ENCODE measurements at regions not wholly inside any gene's neighbourhood (a gene's known extent, or its start where the extent isn't known, plus 50 kb on each side); places are given as distances from the start of the nearest gene placed in this dataset.

- no peak for DNase-seq (ENCODE audit: low spot score)
- intact Hi-C loops (cut with DNase I): no loop called here
- no peaks in the 10 kb centered on the region for H3K4me1 ChIP-seq (replicated peaks)
- H3K4me3 ChIP-seq: no peak overlapping the region
- H3K27me3 ChIP-seq (replicated peaks; ENCODE audit: insufficient read depth): peaks cover 2% of the 10 kb centered on the region
- no peaks in the 10 kb centered on the region for H3K36me3 ChIP-seq
- no peaks in the 10 kb centered on the region for H3K9me3 ChIP-seq
- TF ChIP-seq CTCF (IDR thresholded peaks at IDR 0.05) (no peak), POLR2A (IDR thresholded peaks at IDR 0.05) (no peak), POLR2AphosphoS5 (IDR thresholded peaks at IDR 0.05) (no peak)
- WGBS: 93% methylated on average over 3 of the region's 3 CpGs
- H3K27ac ChIP-seq: no peak overlapping the region
Measured at GRCh38 chr20:23258747-23259121, 91.9 kb upstream of the NXT1 start.

- no peak for DNase-seq (ENCODE audit: low spot score)
- Histone ChIP-seq H3K27me3 (replicated peaks; ENCODE audit: insufficient read depth) (peaks cover 2% of the 10 kb centered on the region), H3K9me3 (no peaks in the 10 kb centered on the region), H3K4me3 (no peak overlapping the region), H3K27ac (no peak overlapping the region), H3K4me1 (replicated peaks) (no peaks in the 10 kb centered on the region), H3K36me3 (no peaks in the 10 kb centered on the region)
- TF ChIP-seq CTCF (IDR thresholded peaks at IDR 0.05) (no peak), POLR2AphosphoS5 (IDR thresholded peaks at IDR 0.05) (peak; percentile 14)
- 60% methylated on average over 8 of the region's 8 CpGs for WGBS
- intact Hi-C loops (cut with DNase I): no loop called here
Measured at GRCh38 chr20:23257848-23258746, 92.5 kb upstream of the NXT1 start.

- 46% methylated on average over 12 of the region's 12 CpGs for WGBS
- Histone ChIP-seq H3K27ac (no peak overlapping the region), H3K27me3 (replicated peaks; ENCODE audit: insufficient read depth) (peaks cover 2% of the 10 kb centered on the region), H3K4me3 (no peak overlapping the region), H3K9me3 (no peaks in the 10 kb centered on the region), H3K36me3 (no peaks in the 10 kb centered on the region), H3K4me1 (replicated peaks) (no peaks in the 10 kb centered on the region)
- intact Hi-C loops (cut with DNase I): no loop called here
- no peak for DNase-seq (ENCODE audit: low spot score)
- TF ChIP-seq POLR2A (IDR thresholded peaks at IDR 0.05) (no peak), POLR2AphosphoS5 (IDR thresholded peaks at IDR 0.05) (no peak), CTCF (IDR thresholded peaks at IDR 0.05) (no peak)
Measured at GRCh38 chr20:23257106-23257761, 93.4 kb upstream of the NXT1 start.

- no peak for DNase-seq (ENCODE audit: low spot score)
Measured at GRCh38 chr20:23255716-23256385, 94.7 kb upstream of the NXT1 start.

More at GRCh38 chr20:23255716-23256385, 94.7 kb upstream of the NXT1 start:
- intact Hi-C loops (cut with DNase I): no loop called here
- Histone ChIP-seq H3K27ac (no peak overlapping the region), H3K4me1 (replicated peaks) (no peaks in the 10 kb centered on the region), H3K4me3 (no peak overlapping the region), H3K9me3 (no peaks in the 10 kb centered on the region), H3K36me3 (no peaks in the 10 kb centered on the region), H3K27me3 (replicated peaks; ENCODE audit: insufficient read depth) (peaks cover 2% of the 10 kb centered on the region)
- 65% methylated on average over 5 of the region's 6 CpGs for WGBS
- no peak for TF ChIP-seq POLR2A (IDR thresholded peaks at IDR 0.05)
- no peak for TF ChIP-seq CTCF (IDR thresholded peaks at IDR 0.05)
- no peak for TF ChIP-seq POLR2AphosphoS5 (IDR thresholded peaks at IDR 0.05)
